ENCODE measurements at regions not wholly inside any gene's neighbourhood (a gene's known extent, or its start where the extent isn't known, plus 50 kb on each side); places are given as distances from the start of the nearest gene placed in this dataset.

- H3K36me3 Mint-ChIP-seq (ENCODE audit: low read depth, unreplicated experiment) = no peaks in the 10 kb centered on the region
- peak; percentile 76 for DNase-seq (ENCODE audit: low spot score)
- H3K4me1 Mint-ChIP-seq (ENCODE audit: unreplicated experiment) = no peaks in the 10 kb centered on the region
- H3K27me3 Mint-ChIP-seq (ENCODE audit: unreplicated experiment) = peaks cover 2% of the 10 kb centered on the region
- H3K4me3 Mint-ChIP-seq (ENCODE audit: unreplicated experiment) = no peak overlapping the region
- no peak for TF ChIP-seq CTCF (IDR thresholded peaks at IDR 0.05; ENCODE audit: unreplicated experiment)
- no peaks in the 10 kb centered on the region for H3K9me3 Mint-ChIP-seq (ENCODE audit: unreplicated experiment)
- H3K27ac Mint-ChIP-seq (ENCODE audit: unreplicated experiment) = no peak overlapping the region
Measured at GRCh38 chrX:107324493-107325310, 118.3 kb downstream of the DNAAF6 start.

- Mint-ChIP-seq H3K9me3 (ENCODE audit: unreplicated experiment) (no peaks in the 10 kb centered on the region), H3K4me3 (ENCODE audit: unreplicated experiment) (no peak overlapping the region), H3K36me3 (ENCODE audit: low read depth, unreplicated experiment) (no peaks in the 10 kb centered on the region), H3K4me1 (ENCODE audit: unreplicated experiment) (no peaks in the 10 kb centered on the region), H3K27me3 (ENCODE audit: unreplicated experiment) (peaks cover 2% of the 10 kb centered on the region), H3K27ac (ENCODE audit: unreplicated experiment) (no peak overlapping the region)
- no peak for DNase-seq (ENCODE audit: low spot score)
- TF ChIP-seq CTCF (IDR thresholded peaks at IDR 0.05; ENCODE audit: unreplicated experiment) = no peak
Measured at GRCh38 chrX:107325467-107325866, 119.1 kb downstream of the DNAAF6 start.

GRCh38 chrX:107348051-107348450, 101.4 kb upstream of the FRMPD3 start:
- no peak for TF ChIP-seq CTCF (IDR thresholded peaks at IDR 0.05; ENCODE audit: unreplicated experiment)
- Mint-ChIP-seq H3K9me3 (ENCODE audit: unreplicated experiment) (no peaks in the 10 kb centered on the region), H3K4me1 (ENCODE audit: unreplicated experiment) (no peaks in the 10 kb centered on the region), H3K27me3 (ENCODE audit: unreplicated experiment) (peaks cover 4% of the 10 kb centered on the region), H3K27ac (ENCODE audit: unreplicated experiment) (no peak overlapping the region), H3K4me3 (ENCODE audit: unreplicated experiment) (no peak overlapping the region), H3K36me3 (ENCODE audit: low read depth, unreplicated experiment) (no peaks in the 10 kb centered on the region)
- no peak for DNase-seq (ENCODE audit: low spot score)

- H3K4me1 Mint-ChIP-seq (ENCODE audit: unreplicated experiment) = no peaks in the 10 kb centered on the region
- no peaks in the 10 kb centered on the region for H3K9me3 Mint-ChIP-seq (ENCODE audit: unreplicated experiment)
- peaks cover 4% of the 10 kb centered on the region for H3K27me3 Mint-ChIP-seq (ENCODE audit: unreplicated experiment)
- H3K36me3 Mint-ChIP-seq (ENCODE audit: low read depth, unreplicated experiment) = no peaks in the 10 kb centered on the region
- DNase-seq (ENCODE audit: low spot score) = no peak
- H3K27ac Mint-ChIP-seq (ENCODE audit: unreplicated experiment) = no peak overlapping the region
- TF ChIP-seq CTCF (IDR thresholded peaks at IDR 0.05; ENCODE audit: unreplicated experiment) = no peak
- H3K4me3 Mint-ChIP-seq (ENCODE audit: unreplicated experiment) = no peak overlapping the region
Measured at GRCh38 chrX:107348990-107349389, 100.5 kb upstream of the FRMPD3 start.

GRCh38 chrX:107355533-107355932, 93.9 kb upstream of the FRMPD3 start:
- H3K4me1 Mint-ChIP-seq (ENCODE audit: unreplicated experiment) = peaks cover 6% of the 10 kb centered on the region
- no peaks in the 10 kb centered on the region for H3K9me3 Mint-ChIP-seq (ENCODE audit: unreplicated experiment)
- TF ChIP-seq CTCF (IDR thresholded peaks at IDR 0.05; ENCODE audit: unreplicated experiment) = no peak
- peaks cover 3% of the 10 kb centered on the region for H3K27me3 Mint-ChIP-seq (ENCODE audit: unreplicated experiment)
- DNase-seq (ENCODE audit: low spot score) = no peak
- no peak overlapping the region for H3K27ac Mint-ChIP-seq (ENCODE audit: unreplicated experiment)
- H3K36me3 Mint-ChIP-seq (ENCODE audit: low read depth, unreplicated experiment) = no peaks in the 10 kb centered on the region
- no peak overlapping the region for H3K4me3 Mint-ChIP-seq (ENCODE audit: unreplicated experiment)
